ENCODE measurements at regions not wholly inside any gene's neighbourhood (a gene's known extent, or its start where the extent isn't known, plus 50 kb on each side); places are given as distances from the start of the nearest gene placed in this dataset.

GRCh38 chr3:106399761-106400160 lies 530.9 kb upstream of the CBLB start:
- Histone ChIP-seq H3K4me3 (ENCODE audit: low read length) (no peak overlapping the region), H3K4me1 (ENCODE audit: control insufficient read depth, insufficient read depth, low read length) (no peaks in the 10 kb centered on the region), H3K27me3 (ENCODE audit: control insufficient read depth, insufficient read depth, low read length) (no peaks in the 10 kb centered on the region), H3K36me3 (ENCODE audit: control insufficient read depth, insufficient read depth, low read length) (no peaks in the 10 kb centered on the region), H3K27ac (ENCODE audit: low read length) (no peak overlapping the region), H3K9me3 (ENCODE audit: control insufficient read depth, low read depth, low read length) (no peaks in the 10 kb centered on the region)
- no CpG with 5 or more reads among the region's 4 CpGs for WGBS (ENCODE audit: insufficient coverage, low lambda C conversion rate)
- no peak for DNase-seq

- Histone ChIP-seq H3K4me3 (ENCODE audit: low read length) (no peak overlapping the region), H3K36me3 (ENCODE audit: control insufficient read depth, insufficient read depth, low read length) (no peaks in the 10 kb centered on the region), H3K9me3 (ENCODE audit: control insufficient read depth, low read depth, low read length) (no peaks in the 10 kb centered on the region), H3K27me3 (ENCODE audit: control insufficient read depth, insufficient read depth, low read length) (no peaks in the 10 kb centered on the region), H3K27ac (ENCODE audit: low read length) (no peak overlapping the region), H3K4me1 (ENCODE audit: control insufficient read depth, insufficient read depth, low read length) (no peaks in the 10 kb centered on the region)
- WGBS (ENCODE audit: insufficient coverage, low lambda C conversion rate), result 80% methylated on average over 3 of the region's 3 CpGs
- DNase-seq, result no peak
Measured at GRCh38 chr3:106401666-106402490, 533.1 kb upstream of the CBLB start.

GRCh38 chr3:106403371-106404145 lies 534.7 kb upstream of the CBLB start:
- Histone ChIP-seq H3K27ac (ENCODE audit: low read length) (no peak overlapping the region), H3K4me1 (ENCODE audit: control insufficient read depth, insufficient read depth, low read length) (no peaks in the 10 kb centered on the region), H3K27me3 (ENCODE audit: control insufficient read depth, insufficient read depth, low read length) (no peaks in the 10 kb centered on the region), H3K4me3 (ENCODE audit: low read length) (no peak overlapping the region), H3K9me3 (ENCODE audit: control insufficient read depth, low read depth, low read length) (no peaks in the 10 kb centered on the region), H3K36me3 (ENCODE audit: control insufficient read depth, insufficient read depth, low read length) (no peaks in the 10 kb centered on the region)
- DNase-seq, result no peak
- 100% methylated on average over 3 of the region's 7 CpGs for WGBS (ENCODE audit: insufficient coverage, low lambda C conversion rate)

GRCh38 chr3:106413683-106414082 lies 544.9 kb upstream of the CBLB start:
- Histone ChIP-seq H3K4me3 (ENCODE audit: low read length) (no peak overlapping the region), H3K27me3 (ENCODE audit: control insufficient read depth, insufficient read depth, low read length) (no peaks in the 10 kb centered on the region), H3K4me1 (ENCODE audit: control insufficient read depth, insufficient read depth, low read length) (no peaks in the 10 kb centered on the region), H3K36me3 (ENCODE audit: control insufficient read depth, insufficient read depth, low read length) (no peaks in the 10 kb centered on the region), H3K27ac (ENCODE audit: low read length) (no peak overlapping the region), H3K9me3 (ENCODE audit: control insufficient read depth, low read depth, low read length) (no peaks in the 10 kb centered on the region)
- WGBS (ENCODE audit: insufficient coverage, low lambda C conversion rate), result 80% methylated on average over 1 of the region's 2 CpGs
- no peak for DNase-seq

GRCh38 chr3:106420628-106421027 lies 551.8 kb upstream of the CBLB start:
- DNase-seq, result no peak
- 50% methylated on average over 2 of the region's 2 CpGs for WGBS (ENCODE audit: insufficient coverage, low lambda C conversion rate)
- H3K27ac ChIP-seq (ENCODE audit: low read length), result no peak overlapping the region

GRCh38 chr3:106421426-106421825 lies 552.6 kb upstream of the CBLB start:
- Histone ChIP-seq H3K36me3 (ENCODE audit: control insufficient read depth, insufficient read depth, low read length) (no peaks in the 10 kb centered on the region), H3K4me1 (ENCODE audit: control insufficient read depth, insufficient read depth, low read length) (no peaks in the 10 kb centered on the region), H3K9me3 (ENCODE audit: control insufficient read depth, low read depth, low read length) (no peaks in the 10 kb centered on the region), H3K27me3 (ENCODE audit: control insufficient read depth, insufficient read depth, low read length) (no peaks in the 10 kb centered on the region), H3K4me3 (ENCODE audit: low read length) (no peak overlapping the region), H3K27ac (ENCODE audit: low read length) (no peak overlapping the region)
- WGBS (ENCODE audit: insufficient coverage, low lambda C conversion rate), result no CpG with 5 or more reads among the region's 1 CpG
- no peak for DNase-seq

More at GRCh38 chr3:106420628-106421027, 551.8 kb upstream of the CBLB start:
- Histone ChIP-seq H3K4me1 (ENCODE audit: control insufficient read depth, insufficient read depth, low read length) (no peaks in the 10 kb centered on the region), H3K36me3 (ENCODE audit: control insufficient read depth, insufficient read depth, low read length) (no peaks in the 10 kb centered on the region), H3K4me3 (ENCODE audit: low read length) (no peak overlapping the region), H3K27me3 (ENCODE audit: control insufficient read depth, insufficient read depth, low read length) (no peaks in the 10 kb centered on the region), H3K9me3 (ENCODE audit: control insufficient read depth, low read depth, low read length) (no peaks in the 10 kb centered on the region)

- Histone ChIP-seq H3K4me3 (ENCODE audit: low read length) (no peak overlapping the region), H3K36me3 (ENCODE audit: control insufficient read depth, insufficient read depth, low read length) (no peaks in the 10 kb centered on the region), H3K27me3 (ENCODE audit: control insufficient read depth, insufficient read depth, low read length) (no peaks in the 10 kb centered on the region), H3K9me3 (ENCODE audit: control insufficient read depth, low read depth, low read length) (no peaks in the 10 kb centered on the region), H3K4me1 (ENCODE audit: control insufficient read depth, insufficient read depth, low read length) (no peaks in the 10 kb centered on the region), H3K27ac (ENCODE audit: low read length) (no peak overlapping the region)
- DNase-seq, result no peak
Measured at GRCh38 chr3:106421909-106422308, 553.1 kb upstream of the CBLB start.

GRCh38 chr3:106423321-106424225 lies 554.8 kb upstream of the CBLB start:
- Histone ChIP-seq H3K27ac (ENCODE audit: low read length) (no peak overlapping the region), H3K27me3 (ENCODE audit: control insufficient read depth, insufficient read depth, low read length) (no peaks in the 10 kb centered on the region), H3K9me3 (ENCODE audit: control insufficient read depth, low read depth, low read length) (no peaks in the 10 kb centered on the region), H3K4me3 (ENCODE audit: low read length) (no peak overlapping the region), H3K36me3 (ENCODE audit: control insufficient read depth, insufficient read depth, low read length) (no peaks in the 10 kb centered on the region), H3K4me1 (ENCODE audit: control insufficient read depth, insufficient read depth, low read length) (no peaks in the 10 kb centered on the region)
- WGBS (ENCODE audit: insufficient coverage, low lambda C conversion rate), result 82% methylated on average over 2 of the region's 7 CpGs
- no peak for DNase-seq

- no CpG with 5 or more reads among the region's 2 CpGs for WGBS (ENCODE audit: insufficient coverage, low lambda C conversion rate)
- no peak for DNase-seq
- Histone ChIP-seq H3K9me3 (ENCODE audit: control insufficient read depth, low read depth, low read length) (no peaks in the 10 kb centered on the region), H3K27me3 (ENCODE audit: control insufficient read depth, insufficient read depth, low read length) (no peaks in the 10 kb centered on the region), H3K4me1 (ENCODE audit: control insufficient read depth, insufficient read depth, low read length) (no peaks in the 10 kb centered on the region), H3K36me3 (ENCODE audit: control insufficient read depth, insufficient read depth, low read length) (no peaks in the 10 kb centered on the region), H3K27ac (ENCODE audit: low read length) (no peak overlapping the region), H3K4me3 (ENCODE audit: low read length) (no peak overlapping the region)
Measured at GRCh38 chr3:106425026-106425425, 556.2 kb upstream of the CBLB start.

GRCh38 chr3:106425916-106426315 lies 557.1 kb upstream of the CBLB start:
- Histone ChIP-seq H3K36me3 (ENCODE audit: control insufficient read depth, insufficient read depth, low read length) (no peaks in the 10 kb centered on the region), H3K27me3 (ENCODE audit: control insufficient read depth, insufficient read depth, low read length) (no peaks in the 10 kb centered on the region), H3K4me3 (ENCODE audit: low read length) (no peak overlapping the region), H3K27ac (ENCODE audit: low read length) (no peak overlapping the region), H3K9me3 (ENCODE audit: control insufficient read depth, low read depth, low read length) (no peaks in the 10 kb centered on the region), H3K4me1 (ENCODE audit: control insufficient read depth, insufficient read depth, low read length) (no peaks in the 10 kb centered on the region)
- no CpG with 5 or more reads among the region's 2 CpGs for WGBS (ENCODE audit: insufficient coverage, low lambda C conversion rate)
- DNase-seq, result no peak
